ENCODE measurements at regions not wholly inside any gene's neighbourhood (a gene's known extent, or its start where the extent isn't known, plus 50 kb on each side); places are given as distances from the start of the nearest gene placed in this dataset.

DNA sequence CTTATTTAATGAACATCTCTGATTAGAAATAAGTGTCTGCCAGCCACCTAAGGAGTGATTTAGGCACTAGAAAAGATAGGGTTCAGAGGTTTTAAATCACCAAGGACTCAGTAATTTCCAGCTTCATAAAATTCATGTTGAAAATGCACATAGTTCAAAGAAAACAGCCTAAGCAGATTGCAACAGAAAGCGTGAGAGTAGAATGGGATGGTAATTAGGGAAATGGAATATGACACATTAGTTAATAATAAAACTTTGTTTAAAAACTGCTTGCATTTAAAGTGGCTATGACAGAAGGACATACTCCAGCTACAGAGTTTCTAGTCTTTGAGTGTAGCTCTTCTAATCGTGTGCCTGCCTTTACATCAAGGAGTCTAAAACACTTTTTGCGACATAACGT lies 490.8 kb downstream of the TLE4 start:
- TF ChIP-seq CTCF (IDR thresholded peaks at IDR 0.05) (no peak), EZH2 (IDR thresholded peaks at IDR 0.05) (no peak)

Measured in neural progenitor cell (in vitro differentiated cells).